ENCODE measurements at regions not wholly inside any gene's neighbourhood (a gene's known extent, or its start where the extent isn't known, plus 50 kb on each side); places are given as distances from the start of the nearest gene placed in this dataset.
A peak's percentile ranks its signal among the peaks of the same experiment; 100 is the strongest.

DNA sequence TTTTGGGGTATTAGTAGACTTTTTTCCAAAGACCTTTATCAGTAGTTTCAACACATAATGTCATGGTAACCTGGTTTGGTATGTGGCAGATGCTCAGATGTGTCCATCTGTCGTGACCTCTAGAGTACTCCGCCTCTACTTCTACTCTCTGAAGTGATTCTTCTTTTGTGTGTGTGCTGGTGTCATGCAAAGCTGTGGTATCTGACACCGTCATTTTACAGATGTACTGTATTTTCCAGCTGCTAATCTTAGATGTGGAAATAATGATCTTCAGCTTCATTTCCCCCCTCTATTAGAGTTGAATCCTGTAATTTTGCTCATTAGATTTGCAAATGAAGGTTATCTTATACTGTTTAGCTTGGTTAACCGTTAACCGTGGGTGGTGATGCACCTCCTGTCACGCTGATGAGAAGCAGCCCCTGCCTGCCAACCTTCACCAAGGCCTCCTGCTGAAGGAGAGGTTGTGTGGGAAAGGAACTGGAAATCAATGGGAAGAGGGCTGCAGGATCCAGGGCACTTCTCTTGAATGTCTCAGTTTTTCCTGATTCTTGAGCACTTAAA is 222.4 kb upstream of the AMIGO2 start:
- POLR2A ChIA-PET (ENCODE audit: partially characterized antibody): interaction anchor here (0.6 to 2.8 kb wide), 8 partner anchors 24 to 223 kb away, joined by 3 to 11 read pairs (median 3); partner anchors contain the start of genes AMIGO2 and PCED1B
- intact Hi-C loops (cut with micrococcal nuclease): no loop called here
- no peak overlapping the region for H3K4me3 ChIP-seq (ENCODE audit: low read length in 2 of 2)

DNA sequence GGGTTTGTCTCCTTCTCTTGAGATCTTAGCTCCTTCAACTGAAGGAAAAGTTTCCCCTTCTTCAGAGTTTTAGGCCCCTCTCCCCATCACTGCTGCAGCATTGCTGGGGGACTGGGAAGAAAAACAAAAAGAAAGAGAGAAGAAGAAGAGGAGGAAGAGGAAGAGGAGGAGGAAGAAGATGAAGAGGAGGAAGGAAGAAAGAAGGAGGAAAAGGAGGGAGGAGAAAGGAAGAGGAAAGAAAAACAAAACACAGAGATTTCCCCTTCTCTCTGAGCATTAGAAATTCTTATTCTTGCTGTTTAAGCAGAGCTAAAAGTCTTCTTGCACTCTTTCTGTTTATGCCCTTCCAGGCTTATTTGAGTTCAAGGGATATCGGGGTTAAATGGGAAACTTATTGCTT is 219.8 kb upstream of the AMIGO2 start:
- H3K4me3 Mint-ChIP-seq: peak overlapping the region in 4 of 8 donors; percentile 21 to 51 (median 46)
- peak overlapping the region in 5 of 7 donors; percentile 16 to 89 (median 55) for H3K27ac Mint-ChIP-seq
- H3K4me1 Mint-ChIP-seq: peaks cover 31 to 70% (median 42%) of the 10 kb centered on the region in 4 donors
- no peaks in the 10 kb centered on the region for H3K27me3 ChIP-seq (ENCODE audit: insufficient read depth, low read length)
- H3K4me1 ChIP-seq (ENCODE audit: insufficient read depth, low read length): peaks cover 40% of the 10 kb centered on the region
- H3K9me3 Mint-ChIP-seq: peaks cover 0 to 17% (median 10%) of the 10 kb centered on the region in 8 donors
- CTCF ChIA-PET (ENCODE audit: partially characterized antibody): interaction anchor here (1.3 to 2.7 kb wide), 2 partner anchors 98 to 268 kb away, joined by 4 to 7 read pairs; no protein-coding TSS in a partner anchor
- intact Hi-C loops (cut with micrococcal nuclease): no loop called here
- H3K36me3 ChIP-seq (ENCODE audit: insufficient read depth, low read length): no peaks in the 10 kb centered on the region
- no peaks in the 10 kb centered on the region for H3K9me3 ChIP-seq (ENCODE audit: control insufficient read depth in 1 of 2, low read length in 2 of 2)
- no peak overlapping the region for H3K27ac ChIP-seq (ENCODE audit: low read depth, low read length)
- peaks cover 0 to 2% of the 10 kb centered on the region in 2 donors for H3K36me3 Mint-ChIP-seq
- no peaks in the 10 kb centered on the region for H3K27me3 Mint-ChIP-seq
- no peak overlapping the region for H3K4me3 ChIP-seq (ENCODE audit: low read length in 2 of 2)
- DNase-seq: no peak
- POLR2A ChIA-PET (ENCODE audit: partially characterized antibody): interaction anchor here (0.5 to 1.3 kb wide), 4 partner anchors 20 to 86 kb away, joined by 3 to 4 read pairs (median 3); no protein-coding TSS in a partner anchor

More for the DNA sequence above, 222.4 kb upstream of the AMIGO2 start:
- Mint-ChIP-seq H3K27ac (peak overlapping the region in 4 of 7 donors; percentile 44 to 90 (median 76)), H3K36me3 (peaks cover 0 to 6% of the 10 kb centered on the region in 2 donors), H3K27me3 (no peaks in the 10 kb centered on the region), H3K4me3 (peak overlapping the region in 3 of 8 donors; percentile 34 to 46 (median 41)), H3K4me1 (peaks cover 39 to 64% (median 51%) of the 10 kb centered on the region in 4 donors), H3K9me3 (peaks cover 0 to 25% (median 18%) of the 10 kb centered on the region in 8 donors)
- H3K36me3 ChIP-seq (ENCODE audit: insufficient read depth, low read length): no peaks in the 10 kb centered on the region
- H3K27me3 ChIP-seq (ENCODE audit: insufficient read depth, low read length): no peaks in the 10 kb centered on the region
- DNase-seq: no peak
- H3K27ac ChIP-seq (ENCODE audit: low read depth, low read length): no peak overlapping the region
- peaks cover 43% of the 10 kb centered on the region for H3K4me1 ChIP-seq (ENCODE audit: insufficient read depth, low read length)
- CTCF ChIA-PET (ENCODE audit: partially characterized antibody): interaction anchor here (0.9 to 1.8 kb wide), 9 partner anchors 25 to 270 kb away, joined by 3 to 7 read pairs (median 4); no protein-coding TSS in a partner anchor
- no peaks in the 10 kb centered on the region for H3K9me3 ChIP-seq (ENCODE audit: control insufficient read depth in 1 of 2, low read length in 2 of 2)

DNA sequence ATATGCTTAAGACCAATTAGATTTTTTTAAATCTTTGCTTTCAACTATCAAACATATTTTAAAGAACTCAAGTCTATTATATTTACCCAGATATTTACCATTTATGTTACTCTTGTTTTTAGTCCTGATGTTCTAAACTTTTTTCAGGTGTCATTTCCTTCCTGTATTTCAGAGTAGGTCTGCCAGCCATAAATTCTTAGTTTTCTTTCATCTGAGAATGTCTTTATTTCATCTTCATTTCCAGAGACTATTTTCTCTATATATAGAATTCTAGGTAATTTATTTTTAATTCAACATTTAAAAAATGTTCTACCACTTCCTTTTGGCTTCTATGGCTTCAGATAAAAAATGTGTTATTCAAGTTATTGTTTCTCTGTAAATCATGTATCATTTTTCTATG is 218.2 kb upstream of the AMIGO2 start:
- no peaks in the 10 kb centered on the region for H3K9me3 ChIP-seq (ENCODE audit: control insufficient read depth in 1 of 2, low read length in 2 of 2)
- no peak overlapping the region for H3K4me3 ChIP-seq (ENCODE audit: low read length in 2 of 2)
- Mint-ChIP-seq H3K36me3 (peaks cover 0 to 2% of the 10 kb centered on the region in 2 donors), H3K4me1 (peaks cover 28 to 58% (median 36%) of the 10 kb centered on the region in 4 donors), H3K9me3 (peaks cover 0 to 17% (median 10%) of the 10 kb centered on the region in 8 donors), H3K27me3 (no peaks in the 10 kb centered on the region), H3K27ac (peak overlapping the region; percentile 17 to 93 (median 54)), H3K4me3 (peak overlapping the region in 7 of 8 donors; percentile 13 to 74 (median 61))
- H3K4me1 ChIP-seq (ENCODE audit: insufficient read depth, low read length): peaks cover 40% of the 10 kb centered on the region
- no peaks in the 10 kb centered on the region for H3K36me3 ChIP-seq (ENCODE audit: insufficient read depth, low read length)
- POLR2A ChIA-PET (ENCODE audit: partially characterized antibody): interaction anchor here (1.0 to 2.2 kb wide), 3 partner anchors 9 to 100 kb away, joined by 3 to 8 read pairs (median 3); no protein-coding TSS in a partner anchor
- intact Hi-C loops (cut with micrococcal nuclease): no loop called here
- CTCF ChIA-PET (ENCODE audit: partially characterized antibody): interaction anchor here (1.2 to 2.7 kb wide), 3 partner anchors 9 to 104 kb away, joined by 5 to 10 read pairs (median 7); no protein-coding TSS in a partner anchor
- no peak overlapping the region for H3K27ac ChIP-seq (ENCODE audit: low read depth, low read length)
- H3K27me3 ChIP-seq (ENCODE audit: insufficient read depth, low read length): no peaks in the 10 kb centered on the region
- DNase-seq: peak in 1 of 5 donors; percentile 16

DNA sequence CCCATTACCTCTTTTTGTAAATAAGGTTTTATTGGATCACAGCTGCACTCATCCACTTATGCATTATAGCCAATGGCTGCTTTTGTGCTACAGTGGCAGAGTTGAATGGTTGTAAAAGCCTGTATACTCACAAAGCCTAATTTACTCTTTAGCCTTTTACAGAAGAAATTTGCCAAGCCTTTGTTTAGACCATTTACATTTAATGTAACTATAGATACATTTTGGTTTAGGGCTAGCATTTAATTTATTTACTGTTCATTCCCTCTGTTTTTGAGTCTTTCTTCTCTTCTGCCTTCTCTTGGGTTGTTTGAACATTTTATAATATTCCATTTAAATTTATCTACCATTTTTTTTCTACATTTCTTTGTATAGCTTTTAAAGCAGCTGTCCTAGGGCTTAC is 217.1 kb upstream of the AMIGO2 start:
- peaks cover 0 to 2% of the 10 kb centered on the region in 2 donors for H3K36me3 Mint-ChIP-seq
- H3K27me3 Mint-ChIP-seq: no peaks in the 10 kb centered on the region
- peaks cover 31% of the 10 kb centered on the region for H3K4me1 ChIP-seq (ENCODE audit: insufficient read depth, low read length)
- no peaks in the 10 kb centered on the region for H3K36me3 ChIP-seq (ENCODE audit: insufficient read depth, low read length)
- no peaks in the 10 kb centered on the region for H3K9me3 ChIP-seq (ENCODE audit: control insufficient read depth in 1 of 2, low read length in 2 of 2)
- H3K4me1 Mint-ChIP-seq: peaks cover 20 to 47% (median 27%) of the 10 kb centered on the region in 4 donors
- H3K27ac ChIP-seq (ENCODE audit: low read depth, low read length): no peak overlapping the region
- ChIA-PET POLR2A (ENCODE audit: partially characterized antibody) (interaction anchor here (0.9 to 4.3 kb wide), 3 partner anchors 10 to 101 kb away, joined by 3 to 14 read pairs (median 8); no protein-coding TSS in a partner anchor), CTCF (ENCODE audit: partially characterized antibody) (interaction anchor here (1.5 to 2.4 kb wide), 2 partner anchors 10 to 275 kb away, joined by 3 to 10 read pairs; no protein-coding TSS in a partner anchor)
- H3K4me3 ChIP-seq (ENCODE audit: low read length in 2 of 2): no peak overlapping the region
- H3K9me3 Mint-ChIP-seq: peaks cover 0 to 15% (median 10%) of the 10 kb centered on the region in 8 donors
- intact Hi-C loops (cut with micrococcal nuclease): no loop called here
- H3K27me3 ChIP-seq (ENCODE audit: insufficient read depth, low read length): no peaks in the 10 kb centered on the region
- H3K27ac Mint-ChIP-seq: peak overlapping the region in 1 of 7 donors; percentile 18
- H3K4me3 Mint-ChIP-seq: no peak overlapping the region
- DNase-seq: no peak

DNA sequence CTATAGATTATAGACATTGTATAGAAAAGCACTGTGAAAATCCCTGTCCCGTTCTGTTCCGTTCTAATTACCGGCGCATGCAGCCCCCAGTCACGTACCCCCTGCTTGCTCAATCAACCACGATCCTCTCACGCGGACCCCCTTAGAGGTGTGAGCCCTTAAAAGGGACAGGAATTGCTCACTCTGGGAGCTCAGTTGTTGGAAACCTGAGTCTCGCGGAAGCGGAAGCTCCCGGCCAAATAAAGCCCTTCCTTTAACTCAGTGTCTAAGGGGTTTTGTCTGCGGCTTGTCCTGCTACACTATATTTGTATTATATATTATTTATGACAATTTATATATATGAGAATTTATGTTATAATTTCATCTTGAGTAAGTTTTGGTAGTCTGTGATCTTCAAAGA is 213.6 kb upstream of the AMIGO2 start:
- DNase-seq: no peak
- ChIA-PET POLR2A (ENCODE audit: partially characterized antibody) (interaction anchor here (4.3 kb wide), 1 partner anchor 17 kb away, joined by 14 read pairs; no protein-coding TSS in a partner anchor), CTCF (ENCODE audit: partially characterized antibody) (interaction anchor here (0.8 to 1.3 kb wide), 3 partner anchors 14 to 17 kb away, joined by 3 read pairs; no protein-coding TSS in a partner anchor)
- Histone ChIP-seq H3K4me3 (ENCODE audit: low read length in 2 of 2) (no peak overlapping the region), H3K9me3 (ENCODE audit: control insufficient read depth in 1 of 2, low read length in 2 of 2) (no peaks in the 10 kb centered on the region), H3K27me3 (ENCODE audit: insufficient read depth, low read length) (no peaks in the 10 kb centered on the region), H3K4me1 (ENCODE audit: insufficient read depth, low read length) (peaks cover 11% of the 10 kb centered on the region), H3K27ac (ENCODE audit: low read depth, low read length) (no peak overlapping the region), H3K36me3 (ENCODE audit: insufficient read depth, low read length) (no peaks in the 10 kb centered on the region)
- intact Hi-C loops (cut with micrococcal nuclease): no loop called here
- Mint-ChIP-seq H3K4me1 (peaks cover 7 to 24% (median 10%) of the 10 kb centered on the region in 4 donors), H3K9me3 (peaks cover 0 to 5% (median 0%) of the 10 kb centered on the region in 8 donors), H3K36me3 (no peaks in the 10 kb centered on the region), H3K27ac (peak overlapping the region in 1 of 7 donors; percentile 60), H3K4me3 (no peak overlapping the region), H3K27me3 (no peaks in the 10 kb centered on the region)

DNA sequence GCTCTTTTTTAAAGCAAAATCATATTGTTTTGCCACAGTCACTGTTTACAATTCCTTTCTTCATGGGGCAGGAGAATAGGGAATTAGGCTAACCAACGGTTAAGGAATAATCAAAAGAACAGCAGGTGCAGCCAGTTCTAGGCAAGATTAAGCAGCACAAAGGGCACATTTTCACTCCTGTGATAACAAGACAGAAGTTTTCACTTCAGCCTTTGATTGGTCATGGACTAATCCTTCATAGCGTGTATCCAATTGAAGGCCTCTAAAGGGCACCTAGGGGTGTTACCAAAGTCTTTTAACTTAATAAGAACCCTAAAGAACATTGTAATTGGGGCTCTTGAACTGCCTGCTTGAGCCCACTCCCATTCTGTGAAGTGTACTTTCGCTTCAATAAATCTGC is 206.9 kb upstream of the AMIGO2 start:
- Mint-ChIP-seq H3K9me3 (peaks cover 0 to 5% (median 0%) of the 10 kb centered on the region in 8 donors), H3K36me3 (no peaks in the 10 kb centered on the region), H3K27ac (peak overlapping the region in 3 of 7 donors; percentile 22 to 48 (median 42)), H3K27me3 (no peaks in the 10 kb centered on the region), H3K4me1 (peaks cover 0 to 13% (median 2%) of the 10 kb centered on the region in 4 donors), H3K4me3 (no peak overlapping the region)
- POLR2A ChIA-PET (ENCODE audit: partially characterized antibody): no interaction called here
- intact Hi-C loops (cut with micrococcal nuclease): no loop called here
- Histone ChIP-seq H3K36me3 (ENCODE audit: insufficient read depth, low read length) (no peaks in the 10 kb centered on the region), H3K4me1 (ENCODE audit: insufficient read depth, low read length) (no peaks in the 10 kb centered on the region), H3K27ac (ENCODE audit: low read depth, low read length) (no peak overlapping the region), H3K4me3 (ENCODE audit: low read length in 2 of 2) (no peak overlapping the region), H3K9me3 (ENCODE audit: control insufficient read depth in 1 of 2, low read length in 2 of 2) (no peaks in the 10 kb centered on the region), H3K27me3 (ENCODE audit: insufficient read depth, low read length) (no peaks in the 10 kb centered on the region)
- CTCF ChIA-PET (ENCODE audit: partially characterized antibody): no interaction called here
- DNase-seq: no peak

Measured in CD4-positive, alpha-beta memory T cell (primary cell).